Breast epithelium (tissue), 4 donors: ENCODE measurements at regions not wholly inside any gene's neighbourhood (a gene's known extent, or its start where the extent isn't known, plus 50 kb on each side); places are given as distances from the start of the nearest gene placed in this dataset.
"Not testable (repeated sequence)": the region's sequence is repeated elsewhere in the genome, so short reads cannot be mapped to it uniquely, and the experiment has no call there.

Experiments used
- DNase-seq, 2 donors: peaks; one replicate each; pipeline ENCODE4 v3.0.0-alpha.2; 2019; ENCODE audit warnings: low spot score in 2 of 2
- H3K27ac ChIP-seq, 2 donors: fragments of 200-600 bp; sonication (generic) in 1 of 2; one replicate each; pipeline ENCODE4 v1.5.1; 2016 to 2019; ENCODE audit warnings: mild to moderate bottlenecking in 1 of 2
- H3K27me3 ChIP-seq, 2 donors: fragments of 200-600 bp; sonication (generic) in 1 of 2; one replicate each; pipeline versions ENCODE4 v1.5.1 to v1.6.0; 2017 to 2019; ENCODE audit warnings: control low read depth in 1 of 2, mild to moderate bottlenecking in 1 of 2
- H3K36me3 ChIP-seq: fragments of 200-600 bp; one replicate; pipeline ENCODE4 v1.5.1; 2019
- H3K4me1 ChIP-seq, 2 donors: fragments of 200-600 bp; sonication (generic); one replicate each; pipeline ENCODE4 v1.5.1; 2016 to 2019; ENCODE audit warnings: control low read depth in 1 of 2
- H3K4me3 ChIP-seq, 3 donors: fragments of 200-600 bp; sonication (generic); 1 replicate in 2 of 3; 2 replicates in 1 of 3; pipeline ENCODE4 v1.5.1; 2016 to 2019; ENCODE audit warnings: mild to moderate bottlenecking in 3 of 3, moderate library complexity in 2 of 3
- H3K9me3 ChIP-seq, 2 donors: fragments of 200-600 bp; sonication (generic) in 1 of 2; one replicate each; pipeline ENCODE4 v1.5.1; 2016 to 2019; ENCODE audit warnings: control low read depth in 1 of 2
- CTCF ChIP-seq, 3 donors: fragments of 450-650 bp; IDR thresholded peaks; one replicate each; pipeline ENCODE4 v1.5.1; 2016 to 2017; ENCODE audit warnings: antibody characterized with exemption in 3 of 3, mild to moderate bottlenecking in 3 of 3, moderate library complexity in 3 of 3
- POLR2A ChIP-seq: fragments of 450-650 bp; IDR thresholded peaks from one replicate; pipeline ENCODE4 v1.6.1; 2016; ENCODE audit warnings: antibody characterized with exemption, mild to moderate bottlenecking, moderate library complexity
- POLR2AphosphoS5 ChIP-seq, 3 donors: sonication (generic); formaldehyde crosslinking; IDR thresholded peaks; one replicate each; pipeline ENCODE4 v1.6.1; 2017; ENCODE audit warnings: antibody characterized with exemption in 3 of 3
- intact Hi-C: fragments of 100-400 bp; cut with DNase I; formaldehyde crosslinking; loops from one replicate; pipeline ENCODE4 v1.15.1; 2023; ENCODE audit warnings: low total_unique reads

GRCh38 chr7:46754140-46754720 lies 827.7 kb downstream of the TNS3 start:
- H3K4me1 ChIP-seq, result no peaks in the 10 kb centered on the region
- no peaks in the 10 kb centered on the region for H3K9me3 ChIP-seq
- H3K27me3 ChIP-seq, result no peaks in the 10 kb centered on the region
- H3K4me3 ChIP-seq, result no peak overlapping the region
- peak overlapping the region; percentile 11 to 15 for H3K27ac ChIP-seq
- intact Hi-C loops, result no loop called here
- H3K36me3 ChIP-seq, result no peaks in the 10 kb centered on the region
- TF ChIP-seq CTCF (IDR thresholded peaks at IDR 0.05) (no peak), POLR2AphosphoS5 (IDR thresholded peaks at IDR 0.05) (no peak), POLR2A (no peak)
- DNase-seq, result no peak

GRCh38 chr7:46753662-46754061 lies 828.2 kb downstream of the TNS3 start:
- Histone ChIP-seq H3K9me3 (no peaks in the 10 kb centered on the region), H3K27ac (no peak overlapping the region), H3K4me3 (no peak overlapping the region), H3K4me1 (no peaks in the 10 kb centered on the region), H3K27me3 (no peaks in the 10 kb centered on the region), H3K36me3 (no peaks in the 10 kb centered on the region)
- no peak for TF ChIP-seq POLR2A
- DNase-seq, result no peak
- intact Hi-C loops, result no loop called here

- DNase-seq, result no peak
- no peak for TF ChIP-seq CTCF (IDR thresholded peaks at IDR 0.05)
- no peak for TF ChIP-seq POLR2AphosphoS5 (IDR thresholded peaks at IDR 0.05)
- TF ChIP-seq POLR2A, result no peak
- H3K36me3 ChIP-seq, result no peaks in the 10 kb centered on the region
- H3K27me3 ChIP-seq, result no peaks in the 10 kb centered on the region
- H3K4me1 ChIP-seq, result no peaks in the 10 kb centered on the region
- no peaks in the 10 kb centered on the region for H3K9me3 ChIP-seq
- H3K27ac ChIP-seq, result no peak overlapping the region
- intact Hi-C loops, result no loop called here
- H3K4me3 ChIP-seq, result no peak overlapping the region
Observed at GRCh38 chr7:46752881-46753366, 829.0 kb downstream of the TNS3 start.

GRCh38 chr7:46751927-46752723 lies 829.8 kb downstream of the TNS3 start:
- not testable (repeated sequence) for H3K4me1 ChIP-seq, H3K27ac ChIP-seq, H3K36me3 ChIP-seq, H3K27me3 ChIP-seq, H3K4me3 ChIP-seq, DNase-seq, H3K9me3 ChIP-seq
- intact Hi-C loops, result loop anchor here (2.0 kb wide), 1 partner anchor 57 kb away; no protein-coding TSS in a partner anchor

GRCh38 chr7:46751471-46751870 lies 830.4 kb upstream of the IGFBP3 start:
- H3K27me3 ChIP-seq, result no peaks in the 10 kb centered on the region
- TF ChIP-seq POLR2A, result no peak
- no peak for TF ChIP-seq POLR2AphosphoS5 (IDR thresholded peaks at IDR 0.05)
- no peak for TF ChIP-seq CTCF (IDR thresholded peaks at IDR 0.05)
- intact Hi-C loops, result loop anchor here (2.0 kb wide), 1 partner anchor 57 kb away; no protein-coding TSS in a partner anchor

GRCh38 chr7:46750321-46750865 lies 829.3 kb upstream of the IGFBP3 start:
- TF ChIP-seq POLR2AphosphoS5 (IDR thresholded peaks at IDR 0.05) (no peak), CTCF (IDR thresholded peaks at IDR 0.05) (no peak), POLR2A (no peak)
- no peaks in the 10 kb centered on the region for H3K9me3 ChIP-seq
- H3K4me3 ChIP-seq, result no peak overlapping the region
- no peaks in the 10 kb centered on the region for H3K36me3 ChIP-seq
- no peaks in the 10 kb centered on the region for H3K27me3 ChIP-seq
- H3K27ac ChIP-seq, result no peak overlapping the region
- no peaks in the 10 kb centered on the region for H3K4me1 ChIP-seq
- intact Hi-C loops, result loop anchor here (2.0 kb wide), 1 partner anchor 56 kb away; no protein-coding TSS in a partner anchor
- DNase-seq, result no peak

More at GRCh38 chr7:46751471-46751870, 830.4 kb upstream of the IGFBP3 start:
- no peak for DNase-seq
- Histone ChIP-seq H3K27ac (no peak overlapping the region), H3K9me3 (no peaks in the 10 kb centered on the region), H3K4me1 (no peaks in the 10 kb centered on the region), H3K4me3 (no peak overlapping the region), H3K36me3 (no peaks in the 10 kb centered on the region)
